NCI-H1092 (cell line): ENCODE measurements at regions not wholly inside any gene's neighbourhood (a gene's known extent, or its start where the extent isn't known, plus 50 kb on each side); places are given as distances from the start of the nearest gene placed in this dataset.
"Not testable (repeated sequence)": the region's sequence is repeated elsewhere in the genome, so short reads cannot be mapped to it uniquely, and the experiment has no call there.

Experiments used
- DNase-seq: peaks from one replicate; lab custom pipeline; 2025; lab: John Stamatoyannopoulos, UW

GRCh38 chrX:118257781-118258180 lies 88.1 kb upstream of the WDR44 start:
- DNase-seq, result no peak

- DNase-seq, result no peak
Measured at GRCh38 chrX:118259213-118259612, 86.7 kb upstream of the WDR44 start.

DNA sequence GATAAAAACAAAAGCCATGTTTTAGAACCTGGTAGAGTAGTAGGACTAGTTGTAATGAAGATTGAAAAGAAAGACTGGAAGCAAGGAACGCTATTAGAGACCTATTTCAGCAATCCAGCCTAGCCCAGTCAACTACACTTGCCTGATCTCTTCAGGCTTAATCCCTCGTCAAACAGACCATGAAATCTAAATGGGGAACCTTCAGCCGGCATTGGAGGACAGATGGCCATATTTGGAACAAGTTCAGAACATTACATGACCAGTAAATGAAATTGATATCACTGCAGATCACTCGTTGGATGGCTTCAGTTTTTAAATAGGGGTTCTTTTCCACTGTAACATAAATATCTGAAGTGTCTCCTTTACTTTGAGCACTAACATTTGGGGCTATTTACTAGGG lies 84.8 kb upstream of the WDR44 start:
- DNase-seq, result peak; percentile 27

- DNase-seq, result no peak
Measured at GRCh38 chrX:118271775-118272174, 74.1 kb upstream of the WDR44 start.

GRCh38 chrX:118272242-118272641 lies 73.7 kb upstream of the WDR44 start:
- DNase-seq, result no peak

DNA sequence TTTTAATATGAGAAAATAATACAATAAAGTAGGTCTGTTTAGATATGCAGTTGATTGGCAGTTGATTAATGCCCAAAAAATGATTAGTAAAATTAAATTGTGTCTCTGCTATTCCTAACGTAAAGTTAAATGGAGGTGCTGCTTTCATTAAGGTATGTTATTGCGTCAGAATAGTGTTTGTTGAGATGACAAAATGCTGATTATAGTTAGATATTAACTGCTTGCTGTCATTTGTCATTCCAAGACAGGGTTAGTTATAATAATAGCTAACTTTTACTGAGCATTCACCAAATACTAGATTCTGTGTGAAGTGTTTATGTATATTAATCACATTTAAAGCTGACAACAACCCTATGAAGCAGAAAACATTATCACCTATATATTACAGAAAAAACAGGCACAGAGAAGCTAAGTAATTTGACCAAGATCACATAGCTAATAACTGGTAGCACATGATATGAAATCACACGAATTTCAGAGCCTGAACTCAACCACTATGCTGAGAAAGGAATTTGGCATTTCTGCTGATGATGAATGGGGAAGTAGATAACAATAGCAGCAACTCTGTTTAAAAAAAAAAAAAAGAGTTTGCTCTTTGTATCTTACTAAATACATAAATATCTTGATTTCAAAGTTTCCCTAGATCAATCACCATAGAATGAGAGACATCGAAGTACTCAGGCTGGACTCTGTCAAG lies 59.7 kb upstream of the WDR44 start:
- no peak for DNase-seq

DNA sequence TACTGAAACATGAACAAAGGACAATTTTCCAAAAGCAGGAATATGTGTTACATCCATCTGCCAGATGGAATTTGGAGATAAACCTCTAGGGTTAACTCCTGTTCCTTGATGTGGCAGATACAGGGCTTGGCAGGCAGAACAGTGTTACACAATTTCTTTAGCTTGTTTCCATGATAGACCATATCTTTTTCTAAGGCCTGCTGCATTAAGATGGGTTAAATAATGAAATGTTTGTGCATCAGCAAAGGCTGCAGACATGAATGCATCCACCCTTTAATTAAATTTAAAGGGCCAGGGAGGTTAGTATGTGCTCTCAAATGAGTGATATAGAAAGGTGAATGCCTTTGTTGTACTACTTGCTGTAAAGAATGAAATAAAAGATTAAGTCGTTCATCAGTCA lies 50.1 kb upstream of the WDR44 start:
- DNase-seq, result not testable (repeated sequence)
